ENCODE measurements at regions not wholly inside any gene's neighbourhood (a gene's known extent, or its start where the extent isn't known, plus 50 kb on each side); places are given as distances from the start of the nearest gene placed in this dataset.

DNA sequence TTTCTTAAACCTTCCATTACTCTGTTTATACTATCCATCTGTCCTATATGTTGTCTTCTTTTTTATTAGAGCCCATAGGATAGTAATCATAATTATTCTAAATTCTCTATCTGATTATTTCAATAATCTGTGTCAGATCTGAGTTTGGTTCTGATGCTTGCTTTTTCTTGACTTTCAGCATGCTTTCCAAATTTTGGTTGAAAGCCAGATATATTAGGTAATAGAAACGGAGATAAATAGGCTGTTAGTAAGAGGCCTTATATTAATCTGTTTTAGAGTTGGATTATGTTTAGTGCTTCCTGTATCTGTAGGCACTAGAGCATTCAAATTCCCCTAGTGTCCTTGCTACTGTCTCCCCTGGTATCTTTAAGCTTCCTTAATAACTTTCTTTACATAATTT is 939.9 kb upstream of the GHITM start:
- no peak overlapping the region for H4K5ac ChIP-seq (ENCODE audit: insufficient read length, low read depth, low read length)
- no peak overlapping the region for H3K4ac ChIP-seq (replicated peaks; ENCODE audit: insufficient read length, low read depth, low read length)
- no peak overlapping the region for H2AFZ ChIP-seq (ENCODE audit: low read length)
- TF ChIP-seq PHF8 (conservative IDR thresholded peaks at IDR 0.05; ENCODE audit: low read depth, low read length) = no peak
- TF ChIP-seq, protein P1, sequence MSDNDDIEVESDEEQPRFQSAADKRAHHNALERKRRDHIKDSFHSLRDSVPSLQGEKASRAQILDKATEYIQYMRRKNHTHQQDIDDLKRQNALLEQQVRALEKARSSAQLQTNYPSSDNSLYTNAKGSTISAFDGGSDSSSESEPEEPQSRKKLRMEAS (IDR thresholded peaks at IDR 0.05) = no peak
- TF ChIP-seq EZH2 (IDR thresholded peaks at IDR 0.05; ENCODE audit: low read depth, low read length, severe bottlenecking) = no peak
- TF ChIP-seq NRF1 (IDR thresholded peaks at IDR 0.05; ENCODE audit: low read depth, low read length) = no peak
- no peak for TF ChIP-seq KDM4A (IDR thresholded peaks at IDR 0.05; ENCODE audit: low read depth, low read length, severe bottlenecking)
- no peak for TF ChIP-seq SP2 (IDR thresholded peaks at IDR 0.05; ENCODE audit: low read length)
- no peak for TF ChIP-seq JUND (IDR thresholded peaks at IDR 0.05; ENCODE audit: low read length)
- TF ChIP-seq EGR1 (IDR thresholded peaks at IDR 0.05; ENCODE audit: borderline replicate concordance, low read depth, low read length) = no peak
- H2BK120ac ChIP-seq (replicated peaks; ENCODE audit: low read depth, low read length) = no peak overlapping the region
- H2BK15ac ChIP-seq (ENCODE audit: low read length) = no peak overlapping the region
- H3K27me3 ChIP-seq (replicated peaks in 1 of 4; ENCODE audit: control insufficient read depth in 3 of 4, extremely low read depth in 1 of 4, insufficient read depth in 3 of 4, low read length in 3 of 4) = no peaks in the 10 kb centered on the region
- no peak overlapping the region for H3K23ac ChIP-seq (ENCODE audit: insufficient read length)
- no peak overlapping the region for H3K4me3 ChIP-seq (ENCODE audit: extremely low read depth in 1 of 4, insufficient read depth in 2 of 4, low read depth in 3 of 4, low read length in 4 of 4)
- no peak overlapping the region for H3K27ac ChIP-seq (ENCODE audit: low read depth, low read length)
- H2BK20ac ChIP-seq (ENCODE audit: low read length) = no peak overlapping the region
- POLR2A ChIA-PET (ENCODE audit: partially characterized antibody) = no interaction called here
- H3K79me2 ChIP-seq (ENCODE audit: control insufficient read depth in 1 of 2, insufficient read depth in 2 of 2, low read length in 2 of 2) = no peaks in the 10 kb centered on the region
- H4K8ac ChIP-seq (ENCODE audit: extremely low read depth, insufficient read depth, low read length) = no peak overlapping the region
- no peak overlapping the region for H3K56ac ChIP-seq (replicated peaks; ENCODE audit: insufficient read length, low read depth, low read length)
- H3K23me2 ChIP-seq (ENCODE audit: low read depth, low read length) = no peaks in the 10 kb centered on the region
- H3K9me3 ChIP-seq (ENCODE audit: insufficient read depth in 2 of 2, low read depth in 1 of 2, low read length in 1 of 2) = no peaks in the 10 kb centered on the region
- H3K14ac ChIP-seq (ENCODE audit: insufficient read length) = no peak overlapping the region
- H2BK5ac ChIP-seq (ENCODE audit: low read depth, low read length) = no peak overlapping the region
- no peaks in the 10 kb centered on the region for H3K4me1 ChIP-seq (replicated peaks in 1 of 4; ENCODE audit: control insufficient read depth in 3 of 4, insufficient read depth in 4 of 4, low read length in 3 of 4)
- H4K91ac ChIP-seq (replicated peaks; ENCODE audit: insufficient read length, low read length) = no peak overlapping the region
- no peak for DNase-seq (ENCODE audit: low read depth in 1 of 2, low spot score in 2 of 2)
- FAIRE-seq = no peak
- no peaks in the 10 kb centered on the region for H3K79me1 ChIP-seq (ENCODE audit: low read depth, low read length)
- H2BK12ac ChIP-seq (ENCODE audit: low read depth, low read length) = no peak overlapping the region
- H3K9ac ChIP-seq (replicated peaks in 1 of 4; ENCODE audit: extremely low read depth in 1 of 4, low read depth in 3 of 4, low read length in 3 of 4) = no peak overlapping the region
- H3K4me2 ChIP-seq (ENCODE audit: insufficient read depth in 1 of 2, low read depth in 2 of 2, low read length in 2 of 2) = no peak overlapping the region
- no peaks in the 10 kb centered on the region for H3K36me3 ChIP-seq (ENCODE audit: control insufficient read depth in 2 of 4, insufficient read depth in 4 of 4, low read length in 3 of 4)
- CTCF ChIA-PET (ENCODE audit: partially characterized antibody) = no interaction called here
- no peak overlapping the region for H3K18ac ChIP-seq (ENCODE audit: extremely low read depth, low read length)
- H4K20me1 ChIP-seq (replicated peaks in 1 of 2; ENCODE audit: control insufficient read depth in 1 of 2, insufficient read depth in 2 of 2, low read length in 2 of 2) = no peaks in the 10 kb centered on the region
- H2AK5ac ChIP-seq (ENCODE audit: low read depth, low read length) = no peak overlapping the region
- 100% methylated on average over 1 of the region's 1 CpG; no CpG with 5 or more reads in 1 of the 2 experiments for WGBS, 2 experiments (ENCODE audit: extremely low coverage in 1 of 2, insufficient coverage in 1 of 2, insufficient read length in 1 of 2, insufficient replicate concordance in 2 of 2, low coverage in 1 of 2, low lambda C conversion rate in 2 of 2, missing lambda C conversion rate in 1 of 2)
